GM19240 (cell line): ENCODE measurements at regions not wholly inside any gene's neighbourhood (a gene's known extent, or its start where the extent isn't known, plus 50 kb on each side); places are given as distances from the start of the nearest gene placed in this dataset.
"Not testable (repeated sequence)": the region's sequence is repeated elsewhere in the genome, so short reads cannot be mapped to it uniquely, and the experiment has no call there.

Experiments
- DNase-seq: peaks from one replicate; pipeline ENCODE4 v3.0.0; 2011; ENCODE audit warnings: low spot score; ENCODE audit not compliant: insufficient read length

GRCh38 chr12:131337861-131338260, 373.0 kb upstream of the SFSWAP start:
- DNase-seq = not testable (repeated sequence)

GRCh38 chr12:131340616-131341210, 370.2 kb upstream of the SFSWAP start:
- DNase-seq = no peak

- not testable (repeated sequence) for DNase-seq
Observed at GRCh38 chr12:131341608-131342007, 369.3 kb upstream of the SFSWAP start.

- not testable (repeated sequence) for DNase-seq
Observed at GRCh38 chr12:131343436-131343835, 367.5 kb upstream of the SFSWAP start.

GRCh38 chr12:131344715-131345520, 366.0 kb upstream of the SFSWAP start:
- DNase-seq = not testable (repeated sequence)

GRCh38 chr12:131345521-131346436, 365.1 kb upstream of the SFSWAP start:
- no peak for DNase-seq

- DNase-seq = no peak
Observed at GRCh38 chr12:131346555-131347344, 364.1 kb upstream of the SFSWAP start.

- DNase-seq = no peak
Observed at GRCh38 chr12:131347345-131347714, 363.6 kb upstream of the SFSWAP start.

GRCh38 chr12:131347732-131348131, 363.2 kb upstream of the SFSWAP start:
- no peak for DNase-seq

- DNase-seq = no peak
Observed at GRCh38 chr12:131348231-131348630, 362.7 kb upstream of the SFSWAP start.

GRCh38 chr12:131348646-131349045, 362.2 kb upstream of the SFSWAP start:
- no peak for DNase-seq

GRCh38 chr12:131349397-131350127, 361.3 kb upstream of the SFSWAP start:
- DNase-seq = no peak

GRCh38 chr12:131350943-131351318, 360.0 kb upstream of the SFSWAP start:
- no peak for DNase-seq

GRCh38 chr12:131351319-131352028, 359.4 kb upstream of the SFSWAP start:
- no peak for DNase-seq

- no peak for DNase-seq
Observed at GRCh38 chr12:131352296-131352900, 358.5 kb upstream of the SFSWAP start.

- DNase-seq = no peak
Observed at GRCh38 chr12:131353376-131353775, 357.5 kb upstream of the SFSWAP start.

- DNase-seq = no peak
Observed at GRCh38 chr12:131353826-131354225, 357.1 kb upstream of the SFSWAP start.

- DNase-seq = no peak
Observed at GRCh38 chr12:131355361-131356245, 355.3 kb upstream of the SFSWAP start.
